Endothelial cell of umbilical vein (primary cell): ENCODE measurements at regions not wholly inside any gene's neighbourhood (a gene's known extent, or its start where the extent isn't known, plus 50 kb on each side); places are given as distances from the start of the nearest gene placed in this dataset.

Experiments
- BruUV-seq: library from RNA; stranded (reverse); fragments of 400-500 nt; replicated peaks from 2 replicates; lab custom pipeline; 2021; lab: Mats Ljungman, UMichigan
- CTCF ChIA-PET: fragments of 300-600, 350-600 bp; sonication (Branson Sonifier 250); formaldehyde crosslinking; loops from one replicate; lab custom pipeline; 2021; ENCODE audit warnings: antibody characterized with exemption, inconsistent platforms; lab: Charles Lee
- POLR2A ChIA-PET: fragments of 300-600, 350-600 bp; sonication (Branson Sonifier 250); formaldehyde crosslinking; loops from one replicate; lab custom pipeline; 2021; ENCODE audit warnings: antibody characterized with exemption, inconsistent platforms; lab: Charles Lee
- DNase-seq: peaks from one replicate; pipeline ENCODE4 v3.0.0-alpha.2; 2011; ENCODE audit warnings: low read depth, low spot score
- FAIRE-seq: peaks from 2 replicates; lab custom pipeline; 2011; peaks lifted over from hg19 to GRCh38; lab: Jason Lieb, UNC
- H2AFZ ChIP-seq: 2 replicates; pipeline ENCODE4 v1.6.0; 2012; ENCODE audit warnings: low read depth, low read length, control low read depth, inconsistent platforms
- H3K27ac ChIP-seq: 2 replicates; pipeline ENCODE4 v1.5.1; 2011; ENCODE audit warnings: low read depth, mild to moderate bottlenecking, control low read depth, low read length, moderate library complexity; ENCODE audit not compliant: insufficient read depth
- H3K27me3 ChIP-seq, 2 experiments: 2 replicates each; pipeline versions ENCODE4 v1.6.0 to v1.6.1; 2011; ENCODE audit warnings: low read length in 2 of 2, mixed read lengths in 1 of 2; ENCODE audit not compliant: control insufficient read depth in 2 of 2, insufficient read depth in 2 of 2
- H3K36me3 ChIP-seq, 2 experiments: 2 replicates in 1 of 2; 3 replicates in 1 of 2; pipeline ENCODE4 v1.5.1; 2011; ENCODE audit warnings: low read length in 2 of 2, mild to moderate bottlenecking in 1 of 2, moderate library complexity in 1 of 2; ENCODE audit not compliant: control insufficient read depth in 2 of 2, insufficient read depth in 2 of 2; ENCODE audit errors: extremely low read depth in 1 of 2
- H3K4me1 ChIP-seq: 3 replicates; pipeline ENCODE4 v1.5.1; 2011; ENCODE audit warnings: mild to moderate bottlenecking, low read length; ENCODE audit not compliant: control insufficient read depth, insufficient read depth; ENCODE audit errors: extremely low read depth
- H3K4me2 ChIP-seq: 2 replicates; pipeline ENCODE4 v1.6.1; 2011; ENCODE audit warnings: low read length, control low read depth, mixed read lengths; ENCODE audit not compliant: insufficient read depth
- H3K4me3 ChIP-seq, 3 experiments: fragments of 200-600 bp in 1 of 3; sonication (generic), shearing (Covaris generic) in 1 of 3; replicated peaks in 1 of 3; 2 replicates each; pipeline ENCODE4 v1.5.1; 2011 to 2016; ENCODE audit warnings: control low read depth in 3 of 3, low read length in 3 of 3, mild to moderate bottlenecking in 2 of 3, inconsistent platforms in 1 of 3, low read depth in 1 of 3, moderate library complexity in 1 of 3; ENCODE audit not compliant: insufficient read depth in 1 of 3
- H3K79me2 ChIP-seq: 2 replicates; pipeline ENCODE4 v1.6.0; 2012; ENCODE audit warnings: low read length, inconsistent platforms; ENCODE audit not compliant: control insufficient read depth, insufficient read depth
- H3K9ac ChIP-seq: replicated peaks from 2 replicates; pipeline ENCODE3; 2011; ENCODE audit warnings: low read length, control low read depth; ENCODE audit not compliant: insufficient read depth; ENCODE audit errors: extremely low read depth
- H3K9me1 ChIP-seq: replicated peaks from 3 replicates; pipeline ENCODE4 v1.6.0; 2011; ENCODE audit warnings: mild to moderate bottlenecking, low read length; ENCODE audit not compliant: control insufficient read depth, insufficient read depth; ENCODE audit errors: extremely low read depth
- H3K9me3 ChIP-seq: replicated peaks from 2 replicates; pipeline ENCODE4 v1.5.1; 2012; ENCODE audit warnings: low read length, inconsistent platforms; ENCODE audit not compliant: control insufficient read depth, insufficient read depth
- H4K20me1 ChIP-seq: replicated peaks from 2 replicates; pipeline ENCODE3; 2011; ENCODE audit warnings: mild to moderate bottlenecking, low read length; ENCODE audit not compliant: control insufficient read depth, insufficient read depth; ENCODE audit errors: extremely low read depth
- FOS ChIP-seq: IDR thresholded peaks from 2 replicates; pipeline ENCODE4 v1.6.1; 2011; ENCODE audit warnings: mild to moderate bottlenecking, low read length, moderate library complexity, borderline replicate concordance; ENCODE audit not compliant: insufficient read depth
- GATA2 ChIP-seq: IDR thresholded peaks from 2 replicates; pipeline ENCODE4 v1.7.0; 2011; ENCODE audit warnings: low read depth, mild to moderate bottlenecking, moderate library complexity, mixed read lengths, low read length; ENCODE audit not compliant: insufficient read length, insufficient read depth
- JUN ChIP-seq: IDR thresholded peaks from 2 replicates; pipeline ENCODE4 v1.6.1; 2011; ENCODE audit warnings: borderline replicate concordance, low read depth; ENCODE audit not compliant: insufficient read length, insufficient read depth
- MYC ChIP-seq: IDR thresholded peaks from one replicate; pipeline ENCODE4 v1.6.1; 2011; ENCODE audit warnings: mild to moderate bottlenecking, low read depth, low read length
- POLR2A ChIP-seq: IDR thresholded peaks from 2 replicates; pipeline ENCODE4 v1.6.1; 2012; ENCODE audit warnings: low read depth, mild to moderate bottlenecking, control low read depth, low read length
- POLR2AphosphoS5 ChIP-seq: IDR thresholded peaks from 2 replicates; pipeline ENCODE4 v1.6.1; 2012; ENCODE audit warnings: low read depth, mild to moderate bottlenecking, control low read depth, low read length, moderate library complexity; ENCODE audit not compliant: insufficient read depth
- dilution Hi-C: fragments of 300-500 bp; cut with MboI; formaldehyde crosslinking; loops from one replicate; pipeline ENCODE4 v1.15.0; 2019; ENCODE audit warnings: low sequenced_read_pairs; ENCODE audit not compliant: extremely low pct_ligation_motif_present
- intact Hi-C: fragments of 100-400 bp; cut with micrococcal nuclease; formaldehyde crosslinking; loops from one replicate; pipeline ENCODE4 v1.10.0; 2022
- TF ChIP-seq, protein P1 (sequence below): IDR thresholded peaks from 2 replicates; pipeline ENCODE4 v1.6.1; 2011; ENCODE audit not compliant: insufficient read depth, insufficient read length
- TF ChIP-seq, protein P2 (sequence below), 2 donors: IDR thresholded peaks; 1 replicate in 1 of 2; 2 replicates in 1 of 2; pipeline ENCODE4 v1.5.1; 2011; ENCODE audit warnings: low read length in 2 of 2, mild to moderate bottlenecking in 2 of 2, moderate library complexity in 2 of 2, control low read depth in 1 of 2, inconsistent platforms in 1 of 2, low read depth in 1 of 2; ENCODE audit not compliant: insufficient read depth in 1 of 2; ENCODE audit errors: extremely low read depth in 1 of 2

DNA sequence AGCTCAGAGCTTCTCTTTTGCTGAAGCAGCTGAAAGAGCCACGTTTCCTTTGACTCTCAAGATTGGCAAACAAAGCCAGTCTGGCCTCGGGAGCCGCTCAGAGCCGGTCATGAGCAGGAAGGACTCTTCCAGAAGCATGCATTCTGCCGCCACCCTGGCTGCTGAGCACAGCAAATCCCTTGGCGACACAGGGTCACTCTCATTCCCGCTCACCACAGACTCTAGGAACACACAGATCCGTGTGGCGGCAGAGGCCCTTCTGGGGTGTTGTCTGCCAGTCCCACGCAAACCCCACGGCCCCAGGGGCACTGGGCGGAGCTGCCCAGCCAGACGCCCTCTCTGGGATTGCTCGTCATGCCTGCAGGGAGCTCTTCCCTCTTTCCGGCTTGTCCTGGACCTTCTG lies 157.0 kb downstream of the C16orf95 start:
- Histone ChIP-seq H3K36me3 (no peaks in the 10 kb centered on the region), H3K4me1 (no peaks in the 10 kb centered on the region), H3K27ac (no peak overlapping the region), H4K20me1 (no peaks in the 10 kb centered on the region), H3K27me3 (peaks cover 3 to 6% of the 10 kb centered on the region in 2 experiments), H3K4me3 (no peak overlapping the region), H3K79me2 (no peaks in the 10 kb centered on the region), H3K9me3 (no peaks in the 10 kb centered on the region), H3K4me2 (no peak overlapping the region), H3K9ac (no peak overlapping the region), H3K9me1 (no peaks in the 10 kb centered on the region), H2AFZ (no peak overlapping the region)
- TF ChIP-seq MYC (no peak), POLR2A (no peak), FOS (no peak), JUN (no peak), GATA2 (no peak), POLR2AphosphoS5 (no peak)
- TF ChIP-seq, protein P1, sequence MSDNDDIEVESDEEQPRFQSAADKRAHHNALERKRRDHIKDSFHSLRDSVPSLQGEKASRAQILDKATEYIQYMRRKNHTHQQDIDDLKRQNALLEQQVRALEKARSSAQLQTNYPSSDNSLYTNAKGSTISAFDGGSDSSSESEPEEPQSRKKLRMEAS = no peak
- TF ChIP-seq, protein P2, sequence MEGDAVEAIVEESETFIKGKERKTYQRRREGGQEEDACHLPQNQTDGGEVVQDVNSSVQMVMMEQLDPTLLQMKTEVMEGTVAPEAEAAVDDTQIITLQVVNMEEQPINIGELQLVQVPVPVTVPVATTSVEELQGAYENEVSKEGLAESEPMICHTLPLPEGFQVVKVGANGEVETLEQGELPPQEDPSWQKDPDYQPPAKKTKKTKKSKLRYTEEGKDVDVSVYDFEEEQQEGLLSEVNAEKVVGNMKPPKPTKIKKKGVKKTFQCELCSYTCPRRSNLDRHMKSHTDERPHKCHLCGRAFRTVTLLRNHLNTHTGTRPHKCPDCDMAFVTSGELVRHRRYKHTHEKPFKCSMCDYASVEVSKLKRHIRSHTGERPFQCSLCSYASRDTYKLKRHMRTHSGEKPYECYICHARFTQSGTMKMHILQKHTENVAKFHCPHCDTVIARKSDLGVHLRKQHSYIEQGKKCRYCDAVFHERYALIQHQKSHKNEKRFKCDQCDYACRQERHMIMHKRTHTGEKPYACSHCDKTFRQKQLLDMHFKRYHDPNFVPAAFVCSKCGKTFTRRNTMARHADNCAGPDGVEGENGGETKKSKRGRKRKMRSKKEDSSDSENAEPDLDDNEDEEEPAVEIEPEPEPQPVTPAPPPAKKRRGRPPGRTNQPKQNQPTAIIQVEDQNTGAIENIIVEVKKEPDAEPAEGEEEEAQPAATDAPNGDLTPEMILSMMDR (IDR thresholded peaks at IDR 0.05; ENCODE audit: extremely low read depth in 1 of 2, insufficient read depth in 1 of 2, low read depth in 1 of 2, low read length in 2 of 2) = no peak
- BruUV-seq = no TSS peak
- ChIA-PET CTCF (no interaction called here), POLR2A (no interaction called here)
- FAIRE-seq (no peak), DNase-seq (no peak)
- intact Hi-C loops (no loop called here), dilution Hi-C loops (no loop called here)
